ENCODE measurements at regions not wholly inside any gene's neighbourhood (a gene's known extent, or its start where the extent isn't known, plus 50 kb on each side); places are given as distances from the start of the nearest gene placed in this dataset.

- no peaks in the 10 kb centered on the region for H3K9me3 Mint-ChIP-seq
- H3K4me1 Mint-ChIP-seq, result no peaks in the 10 kb centered on the region
- H3K36me3 Mint-ChIP-seq (ENCODE audit: low read depth), result no peaks in the 10 kb centered on the region
- H3K27ac Mint-ChIP-seq, result no peak overlapping the region
- POLR2A ChIA-PET, result no interaction called here
- peaks cover 4% of the 10 kb centered on the region for H3K27me3 Mint-ChIP-seq
- no peak for DNase-seq
- CTCF ChIA-PET, result no interaction called here
- no peak overlapping the region for H3K4me3 Mint-ChIP-seq
Measured at GRCh38 chr17:73890831-73891405, 246.7 kb upstream of the SDK2 start.

- ChIA-PET POLR2A (no interaction called here), CTCF (no interaction called here)
- Mint-ChIP-seq H3K27ac (no peak overlapping the region), H3K36me3 (ENCODE audit: low read depth) (no peaks in the 10 kb centered on the region), H3K4me1 (no peaks in the 10 kb centered on the region), H3K9me3 (no peaks in the 10 kb centered on the region), H3K4me3 (no peak overlapping the region), H3K27me3 (peaks cover 8% of the 10 kb centered on the region)
- DNase-seq, result no peak
Measured at GRCh38 chr17:73895157-73895556, 250.9 kb upstream of the SDK2 start.

- Mint-ChIP-seq H3K9me3 (no peaks in the 10 kb centered on the region), H3K4me3 (no peak overlapping the region), H3K4me1 (peaks cover 6% of the 10 kb centered on the region), H3K27me3 (peaks cover 19% of the 10 kb centered on the region), H3K36me3 (ENCODE audit: low read depth) (no peaks in the 10 kb centered on the region), H3K27ac (no peak overlapping the region)
- no peak for DNase-seq
- ChIA-PET POLR2A (no interaction called here), CTCF (no interaction called here)
Measured at GRCh38 chr17:73896966-73897365, 252.7 kb upstream of the SDK2 start.

- ChIA-PET POLR2A (no interaction called here), CTCF (no interaction called here)
- Mint-ChIP-seq H3K36me3 (ENCODE audit: low read depth) (no peaks in the 10 kb centered on the region), H3K27ac (no peak overlapping the region), H3K4me1 (peaks cover 7% of the 10 kb centered on the region), H3K27me3 (peaks cover 30% of the 10 kb centered on the region), H3K9me3 (no peaks in the 10 kb centered on the region), H3K4me3 (no peak overlapping the region)
- DNase-seq, result no peak
Measured at GRCh38 chr17:73899839-73900238, 255.6 kb upstream of the SDK2 start.

GRCh38 chr17:73900516-73900915, 256.3 kb upstream of the SDK2 start:
- Mint-ChIP-seq H3K4me1 (peaks cover 7% of the 10 kb centered on the region), H3K27ac (no peak overlapping the region), H3K36me3 (ENCODE audit: low read depth) (no peaks in the 10 kb centered on the region), H3K27me3 (peaks cover 31% of the 10 kb centered on the region), H3K4me3 (no peak overlapping the region), H3K9me3 (no peaks in the 10 kb centered on the region)
- POLR2A ChIA-PET, result no interaction called here
- CTCF ChIA-PET, result no interaction called here
- DNase-seq, result no peak

GRCh38 chr17:73901249-73901648, 257.0 kb upstream of the SDK2 start:
- POLR2A ChIA-PET, result no interaction called here
- Mint-ChIP-seq H3K9me3 (no peaks in the 10 kb centered on the region), H3K4me1 (peaks cover 7% of the 10 kb centered on the region), H3K27me3 (peaks cover 31% of the 10 kb centered on the region), H3K36me3 (ENCODE audit: low read depth) (no peaks in the 10 kb centered on the region), H3K4me3 (peak overlapping the region; percentile 74), H3K27ac (no peak overlapping the region)
- CTCF ChIA-PET, result no interaction called here
- DNase-seq, result no peak

- Mint-ChIP-seq H3K36me3 (ENCODE audit: low read depth) (no peaks in the 10 kb centered on the region), H3K4me3 (peak overlapping the region; percentile 74), H3K27ac (no peak overlapping the region), H3K27me3 (peaks cover 31% of the 10 kb centered on the region), H3K9me3 (no peaks in the 10 kb centered on the region), H3K4me1 (peaks cover 7% of the 10 kb centered on the region)
- POLR2A ChIA-PET, result no interaction called here
- DNase-seq, result peak; percentile 20
- CTCF ChIA-PET, result no interaction called here
Measured at GRCh38 chr17:73901661-73902415, 257.6 kb upstream of the SDK2 start.

- DNase-seq, result no peak
- ChIA-PET POLR2A (no interaction called here), CTCF (no interaction called here)
- H3K9me3 Mint-ChIP-seq, result no peaks in the 10 kb centered on the region
- peaks cover 7% of the 10 kb centered on the region for H3K4me1 Mint-ChIP-seq
- H3K4me3 Mint-ChIP-seq, result peak overlapping the region; percentile 19
- no peak overlapping the region for H3K27ac Mint-ChIP-seq
- peaks cover 33% of the 10 kb centered on the region for H3K27me3 Mint-ChIP-seq
- H3K36me3 Mint-ChIP-seq (ENCODE audit: low read depth), result no peaks in the 10 kb centered on the region
Measured at GRCh38 chr17:73902416-73903181, 258.4 kb upstream of the SDK2 start.

GRCh38 chr17:73906896-73907870, 262.9 kb upstream of the SDK2 start:
- H3K36me3 Mint-ChIP-seq (ENCODE audit: low read depth), result no peaks in the 10 kb centered on the region
- H3K4me3 Mint-ChIP-seq, result no peak overlapping the region
- H3K27me3 Mint-ChIP-seq, result peaks cover 32% of the 10 kb centered on the region
- ChIA-PET CTCF (no interaction called here), POLR2A (no interaction called here)
- no peaks in the 10 kb centered on the region for H3K9me3 Mint-ChIP-seq
- DNase-seq, result no peak
- no peak overlapping the region for H3K27ac Mint-ChIP-seq
- peaks cover 1% of the 10 kb centered on the region for H3K4me1 Mint-ChIP-seq

GRCh38 chr17:73909186-73909585, 264.9 kb upstream of the SDK2 start:
- DNase-seq, result no peak
- no peak overlapping the region for H3K27ac Mint-ChIP-seq
- no peaks in the 10 kb centered on the region for H3K36me3 Mint-ChIP-seq (ENCODE audit: low read depth)
- ChIA-PET CTCF (no interaction called here), POLR2A (no interaction called here)
- H3K4me1 Mint-ChIP-seq, result no peaks in the 10 kb centered on the region
- H3K4me3 Mint-ChIP-seq, result no peak overlapping the region
- H3K27me3 Mint-ChIP-seq, result peaks cover 23% of the 10 kb centered on the region
- H3K9me3 Mint-ChIP-seq, result peaks cover 2% of the 10 kb centered on the region

- ChIA-PET POLR2A (no interaction called here), CTCF (no interaction called here)
- Mint-ChIP-seq H3K4me1 (no peaks in the 10 kb centered on the region), H3K27ac (no peak overlapping the region), H3K4me3 (no peak overlapping the region), H3K9me3 (peaks cover 5% of the 10 kb centered on the region), H3K36me3 (ENCODE audit: low read depth) (no peaks in the 10 kb centered on the region), H3K27me3 (peaks cover 21% of the 10 kb centered on the region)
- no peak for DNase-seq
Measured at GRCh38 chr17:73910206-73910605, 266.0 kb upstream of the SDK2 start.

GRCh38 chr17:73910821-73911515, 266.7 kb upstream of the SDK2 start:
- H3K27ac Mint-ChIP-seq, result no peak overlapping the region
- no peaks in the 10 kb centered on the region for H3K36me3 Mint-ChIP-seq (ENCODE audit: low read depth)
- peaks cover 23% of the 10 kb centered on the region for H3K27me3 Mint-ChIP-seq
- no peaks in the 10 kb centered on the region for H3K4me1 Mint-ChIP-seq
- POLR2A ChIA-PET, result no interaction called here
- peaks cover 9% of the 10 kb centered on the region for H3K9me3 Mint-ChIP-seq
- no peak for DNase-seq
- H3K4me3 Mint-ChIP-seq, result no peak overlapping the region
- CTCF ChIA-PET, result no interaction called here
